ENCODE measurements at regions not wholly inside any gene's neighbourhood (a gene's known extent, or its start where the extent isn't known, plus 50 kb on each side); places are given as distances from the start of the nearest gene placed in this dataset.

- TF ChIP-seq, protein P1, sequence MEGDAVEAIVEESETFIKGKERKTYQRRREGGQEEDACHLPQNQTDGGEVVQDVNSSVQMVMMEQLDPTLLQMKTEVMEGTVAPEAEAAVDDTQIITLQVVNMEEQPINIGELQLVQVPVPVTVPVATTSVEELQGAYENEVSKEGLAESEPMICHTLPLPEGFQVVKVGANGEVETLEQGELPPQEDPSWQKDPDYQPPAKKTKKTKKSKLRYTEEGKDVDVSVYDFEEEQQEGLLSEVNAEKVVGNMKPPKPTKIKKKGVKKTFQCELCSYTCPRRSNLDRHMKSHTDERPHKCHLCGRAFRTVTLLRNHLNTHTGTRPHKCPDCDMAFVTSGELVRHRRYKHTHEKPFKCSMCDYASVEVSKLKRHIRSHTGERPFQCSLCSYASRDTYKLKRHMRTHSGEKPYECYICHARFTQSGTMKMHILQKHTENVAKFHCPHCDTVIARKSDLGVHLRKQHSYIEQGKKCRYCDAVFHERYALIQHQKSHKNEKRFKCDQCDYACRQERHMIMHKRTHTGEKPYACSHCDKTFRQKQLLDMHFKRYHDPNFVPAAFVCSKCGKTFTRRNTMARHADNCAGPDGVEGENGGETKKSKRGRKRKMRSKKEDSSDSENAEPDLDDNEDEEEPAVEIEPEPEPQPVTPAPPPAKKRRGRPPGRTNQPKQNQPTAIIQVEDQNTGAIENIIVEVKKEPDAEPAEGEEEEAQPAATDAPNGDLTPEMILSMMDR (IDR thresholded peaks at IDR 0.05; ENCODE audit: insufficient read depth in 1 of 2, low read depth in 1 of 2, low read length in 1 of 2, severe bottlenecking in 1 of 2, unreplicated experiment in 1 of 2), result no peak
- Mint-ChIP-seq H3K36me3 (ENCODE audit: insufficient read depth, unreplicated experiment) (peaks cover 6% of the 10 kb centered on the region), H3K4me1 (ENCODE audit: low read depth, unreplicated experiment) (no peaks in the 10 kb centered on the region), H3K27ac (ENCODE audit: unreplicated experiment) (no peak overlapping the region), H3K4me3 (ENCODE audit: unreplicated experiment) (no peak overlapping the region), H3K27me3 (ENCODE audit: insufficient read depth, unreplicated experiment) (no peaks in the 10 kb centered on the region), H3K9me3 (ENCODE audit: unreplicated experiment) (peaks cover 24% of the 10 kb centered on the region)
- Histone ChIP-seq H3K27me3 (replicated peaks; ENCODE audit: control insufficient read depth, insufficient read depth, low read length) (no peaks in the 10 kb centered on the region), H3K4me3 (ENCODE audit: low read depth, low read length) (no peak overlapping the region), H3K36me3 (ENCODE audit: control insufficient read depth, insufficient read depth, low read length) (no peaks in the 10 kb centered on the region), H3K9me3 (no peaks in the 10 kb centered on the region), H3K4me1 (no peaks in the 10 kb centered on the region)
- no TSS peak for BruUV-seq (replicated peaks)
- POLR2A ChIA-PET, result no interaction called here
- intact Hi-C loops (cut with micrococcal nuclease; ENCODE audit: unreplicated experiment), result loop anchor here (10.0 kb wide), 1 partner anchor 418 kb away; no protein-coding TSS in a partner anchor
- CTCF ChIA-PET, result no interaction called here
- no peak for DNase-seq
Measured at GRCh38 chr5:4097199-4097598, 501.6 kb downstream of the IRX1 start.

GRCh38 chr5:4098226-4098625, 502.6 kb downstream of the IRX1 start:
- Mint-ChIP-seq H3K4me1 (ENCODE audit: low read depth, unreplicated experiment) (no peaks in the 10 kb centered on the region), H3K27ac (ENCODE audit: unreplicated experiment) (no peak overlapping the region), H3K9me3 (ENCODE audit: unreplicated experiment) (peaks cover 24% of the 10 kb centered on the region), H3K4me3 (ENCODE audit: unreplicated experiment) (no peak overlapping the region), H3K36me3 (ENCODE audit: insufficient read depth, unreplicated experiment) (peaks cover 6% of the 10 kb centered on the region), H3K27me3 (ENCODE audit: insufficient read depth, unreplicated experiment) (no peaks in the 10 kb centered on the region)
- BruUV-seq (replicated peaks), result no TSS peak
- Histone ChIP-seq H3K9me3 (no peaks in the 10 kb centered on the region), H3K4me1 (no peaks in the 10 kb centered on the region), H3K36me3 (ENCODE audit: control insufficient read depth, insufficient read depth, low read length) (no peaks in the 10 kb centered on the region), H3K27me3 (replicated peaks; ENCODE audit: control insufficient read depth, insufficient read depth, low read length) (no peaks in the 10 kb centered on the region), H3K4me3 (ENCODE audit: low read depth, low read length) (no peak overlapping the region)
- TF ChIP-seq, protein P1 (IDR thresholded peaks at IDR 0.05; ENCODE audit: insufficient read depth in 1 of 2, low read depth in 1 of 2, low read length in 1 of 2, severe bottlenecking in 1 of 2, unreplicated experiment in 1 of 2), result no peak
- intact Hi-C loops (cut with micrococcal nuclease; ENCODE audit: unreplicated experiment), result loop anchor here (10.0 kb wide), 1 partner anchor 417 kb away; no protein-coding TSS in a partner anchor
- no peak for DNase-seq
- ChIA-PET POLR2A (no interaction called here), CTCF (no interaction called here)

DNA sequence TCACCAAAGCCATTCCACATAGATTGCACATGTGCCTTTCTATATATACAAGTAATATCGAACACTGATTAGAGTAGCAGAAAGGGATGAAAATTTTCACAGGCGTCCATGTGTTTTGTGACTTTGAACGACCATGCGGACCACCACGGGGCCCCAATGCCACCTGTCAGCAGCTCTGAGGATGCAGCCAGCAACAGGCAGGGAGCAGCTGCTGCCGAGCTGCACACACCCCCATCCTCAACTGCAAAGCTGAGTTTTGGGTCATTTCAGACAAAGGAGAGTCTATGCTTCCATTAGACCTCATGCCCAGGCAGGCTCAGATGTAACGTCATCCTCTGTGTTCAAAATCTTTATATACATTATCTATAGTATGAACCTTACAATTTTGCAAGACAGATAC, 503.8 kb downstream of the IRX1 start:
- Mint-ChIP-seq H3K27ac (ENCODE audit: unreplicated experiment) (no peak overlapping the region), H3K4me1 (ENCODE audit: low read depth, unreplicated experiment) (no peaks in the 10 kb centered on the region), H3K9me3 (ENCODE audit: unreplicated experiment) (peaks cover 16% of the 10 kb centered on the region), H3K4me3 (ENCODE audit: unreplicated experiment) (no peak overlapping the region), H3K27me3 (ENCODE audit: insufficient read depth, unreplicated experiment) (no peaks in the 10 kb centered on the region), H3K36me3 (ENCODE audit: insufficient read depth, unreplicated experiment) (peaks cover 6% of the 10 kb centered on the region)
- DNase-seq, result no peak
- TF ChIP-seq, protein P1 (IDR thresholded peaks at IDR 0.05; ENCODE audit: insufficient read depth in 1 of 2, low read depth in 1 of 2, low read length in 1 of 2, severe bottlenecking in 1 of 2, unreplicated experiment in 1 of 2), result no peak
- BruUV-seq (replicated peaks), result no TSS peak
- intact Hi-C loops (cut with micrococcal nuclease; ENCODE audit: unreplicated experiment), result loop anchor here (10.0 kb wide), 1 partner anchor 415 kb away; no protein-coding TSS in a partner anchor
- Histone ChIP-seq H3K27me3 (replicated peaks; ENCODE audit: control insufficient read depth, insufficient read depth, low read length) (no peaks in the 10 kb centered on the region), H3K36me3 (ENCODE audit: control insufficient read depth, insufficient read depth, low read length) (no peaks in the 10 kb centered on the region), H3K4me1 (no peaks in the 10 kb centered on the region), H3K4me3 (ENCODE audit: low read depth, low read length) (no peak overlapping the region), H3K9me3 (no peaks in the 10 kb centered on the region)
- POLR2A ChIA-PET, result no interaction called here
- CTCF ChIA-PET, result no interaction called here

Measured in Caco-2 (cell line).